MM.1S (cell line): ENCODE measurements at regions not wholly inside any gene's neighbourhood (a gene's known extent, or its start where the extent isn't known, plus 50 kb on each side); places are given as distances from the start of the nearest gene placed in this dataset.

Source experiments
- CTCF ChIP-seq: fragments of 300-600 bp; sonication (generic); IDR thresholded peaks from 2 replicates; pipeline ENCODE4 v1.5.1; 2016; ENCODE audit warnings: antibody characterized with exemption, low read length, mixed read lengths
- EZH2 ChIP-seq: fragments of 300-600 bp; sonication (generic); optimal IDR thresholded peaks from 2 replicates; pipeline ENCODE3; 2017; ENCODE audit warnings: low read depth, mild to moderate bottlenecking, antibody characterized with exemption, low read length, mixed read lengths
- EZH2phosphoT487 ChIP-seq: fragments of 300-600 bp; sonication (generic); IDR thresholded peaks from 2 replicates; pipeline ENCODE4 v1.6.1; 2018; ENCODE audit warnings: antibody characterized with exemption, low read length

DNA sequence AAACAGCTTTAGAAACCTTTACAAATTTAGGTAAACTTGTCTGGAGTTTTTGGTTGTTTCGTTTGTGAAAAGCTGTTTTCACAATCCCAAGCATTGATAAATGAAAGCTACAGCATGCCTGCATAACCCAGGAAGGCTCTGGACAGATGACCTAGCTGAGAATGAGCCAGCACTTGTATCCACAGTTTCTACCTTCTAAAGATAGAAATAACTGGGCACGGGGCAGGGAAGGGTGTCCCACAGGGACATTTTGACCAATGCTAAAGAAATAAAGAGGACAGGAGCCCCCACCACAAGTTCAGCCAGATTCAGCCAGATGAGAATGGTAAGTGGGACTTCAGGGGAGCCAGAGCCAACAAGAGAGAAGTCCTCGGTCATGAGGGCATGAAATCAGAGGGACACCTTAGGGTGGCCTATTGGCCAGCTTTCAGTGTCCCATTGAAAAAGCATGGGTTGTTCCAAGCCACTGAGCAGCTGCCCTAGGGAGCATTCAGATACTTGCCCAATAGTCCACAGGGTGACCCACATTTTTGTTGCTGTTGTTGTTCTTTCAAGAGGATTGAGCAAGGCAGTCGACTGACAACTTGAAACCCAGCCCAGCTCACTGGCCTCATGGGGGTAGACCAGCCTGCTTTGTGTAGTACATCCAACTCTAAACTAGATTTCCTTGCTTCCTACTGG is 140.3 kb upstream of the NUDT4 start:
- TF ChIP-seq CTCF (no peak), EZH2phosphoT487 (no peak), EZH2 (no peak)
